Heart left ventricle (tissue), 13 donors: ENCODE measurements at regions not wholly inside any gene's neighbourhood (a gene's known extent, or its start where the extent isn't known, plus 50 kb on each side); places are given as distances from the start of the nearest gene placed in this dataset.

Experiments used
- CTCF ChIP-seq, 12 donors: fragments of 200-600 bp; sonication (generic) in 4 of 12; IDR thresholded peaks; one replicate each; pipeline versions ENCODE4 v1.5.0 to v1.8.0; 2018 to 2022; ENCODE audit warnings: antibody characterized with exemption in 12 of 12, mild to moderate bottlenecking in 5 of 12
- POLR2A ChIP-seq, 2 donors: fragments of 450-650 bp; IDR thresholded peaks; one replicate each; pipeline ENCODE4 v1.6.1; 2017; ENCODE audit warnings: antibody characterized with exemption in 2 of 2, mild to moderate bottlenecking in 2 of 2, moderate library complexity in 2 of 2
- donor health status: ischemic (EF 13 %, LVEDD 7.1; RV severe dilation, severe dysfunction).
- donor health status: DM: no; HTN: yes; CAD: no.
- donor health status: DM: no; HTN: no; CAD: no.
- donor health status: ischemic (EF 25% LVEDD 6.9; RV normal size, moderate dysfunction).
- donor health status: ischemic (EF 25% LVEDD 5.7; RV mildly dilated, moderate dysfunction).
- donor health status: ischemic (EF 35%, LVEDD 5.7; RV mildly dilated, moderate dysfunction).
- donor health status: nonischemic (EF 11% LVEDD 7.7; RV severe dilation, severe dysfunction).
- donor health status: DM: yes; HTN: yes; CAD: no.
- donor health status: PGD.
- donor health status: ischemic (EF 29% LVEDD 5.4; RV normal size, mild dysfunction).
- donor health status: nonischemic (EF 23%, LVEDD 6.1; RV moderate dilation, normal function).

GRCh38 chr5:74974451-74975091 is 77.8 kb downstream of the GCNT4 start:
- TF ChIP-seq CTCF (IDR thresholded peaks at IDR 0.05), result no peak
- no peak for TF ChIP-seq POLR2A (IDR thresholded peaks at IDR 0.05)
